LNCAP (cell line): ENCODE measurements at regions not wholly inside any gene's neighbourhood (a gene's known extent, or its start where the extent isn't known, plus 50 kb on each side); places are given as distances from the start of the nearest gene placed in this dataset.

Experiments used
- CTCF ChIP-seq: fragments of 450-650 bp; IDR thresholded peaks from 2 replicates; pipeline ENCODE4 v1.5.1; 2017; ENCODE audit warnings: mild to moderate bottlenecking

- no peak for TF ChIP-seq CTCF
Observed at GRCh38 chr10:9766762-9767161, 1250.9 kb upstream of the CELF2 start.

DNA sequence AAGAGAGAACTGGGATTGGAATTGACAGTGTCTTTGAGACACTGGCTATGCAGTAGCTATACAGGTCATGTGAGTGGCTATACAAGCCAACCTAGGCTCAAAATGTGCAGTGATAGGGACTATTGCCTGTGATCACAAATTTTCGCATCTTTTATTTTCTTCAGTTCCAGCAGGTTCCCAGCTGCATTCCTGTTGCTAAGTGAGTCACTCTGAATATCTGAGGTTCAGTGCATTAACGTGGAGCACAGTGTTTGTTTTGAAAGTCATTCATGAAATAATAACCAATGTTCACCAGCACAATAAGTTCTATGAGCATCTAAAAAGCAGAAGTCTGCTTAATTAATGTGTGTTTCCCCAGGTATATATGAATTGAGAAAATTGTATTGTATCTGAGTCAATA is 1236.0 kb upstream of the CELF2 start:
- no peak for TF ChIP-seq CTCF

DNA sequence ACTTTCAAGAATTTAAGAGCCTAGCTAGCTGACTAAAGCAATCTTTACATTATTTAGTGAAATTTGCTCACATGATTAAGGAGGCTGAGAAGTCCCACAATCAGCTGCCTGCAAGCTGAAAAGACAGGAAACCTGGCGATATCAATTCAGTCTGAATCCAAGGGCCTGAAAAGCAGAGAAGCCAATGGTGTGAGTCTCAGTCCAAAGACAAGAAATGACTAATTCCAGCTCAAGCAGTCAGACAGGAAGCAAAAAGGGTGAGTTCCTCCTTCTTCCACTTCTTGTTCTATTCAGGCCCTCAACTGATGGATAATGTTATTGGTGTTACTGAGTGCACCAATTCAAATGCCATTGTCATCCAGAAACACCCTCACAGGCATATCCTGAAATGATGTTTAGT is 1231.6 kb upstream of the CELF2 start:
- no peak for TF ChIP-seq CTCF

GRCh38 chr10:9786576-9786975 is 1231.1 kb upstream of the CELF2 start:
- TF ChIP-seq CTCF = no peak

DNA sequence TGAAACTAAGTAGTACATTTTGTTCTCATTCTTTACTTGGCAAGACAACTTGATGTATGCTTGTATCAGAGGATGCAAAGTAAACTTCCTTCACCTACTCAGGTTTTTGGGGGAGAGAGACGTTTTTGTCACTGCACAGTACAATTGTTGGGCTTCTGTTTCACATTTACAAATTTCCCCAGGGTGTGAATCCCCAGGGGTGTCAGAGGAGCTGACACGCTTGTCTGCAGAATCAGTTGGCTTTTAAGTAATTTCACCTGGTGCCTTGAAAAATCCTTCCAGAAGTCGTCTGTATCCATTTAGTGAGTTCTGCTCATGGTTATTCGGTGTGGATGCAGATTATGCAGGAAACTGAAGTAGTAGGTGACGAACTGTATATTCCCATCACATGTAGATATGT is 1227.7 kb upstream of the CELF2 start:
- TF ChIP-seq CTCF = no peak

DNA sequence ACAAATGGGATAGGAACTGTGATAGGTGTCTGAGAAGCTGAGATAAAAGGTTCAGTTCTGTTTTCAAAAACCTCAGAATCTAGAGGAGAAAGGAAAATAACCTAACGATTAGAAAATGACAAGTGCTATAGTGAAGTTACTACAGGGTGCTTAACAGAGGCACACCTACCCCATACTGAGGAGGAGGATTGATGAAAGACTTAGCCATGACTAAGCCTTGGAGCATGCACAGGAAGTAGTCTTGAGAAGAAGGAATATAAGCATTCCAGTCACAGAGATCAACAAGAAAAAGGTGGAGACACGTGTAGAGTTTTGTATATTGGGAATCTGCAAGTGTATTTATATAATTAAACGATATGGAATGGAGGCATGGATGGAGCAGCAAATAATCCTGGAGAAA is 1225.5 kb upstream of the CELF2 start:
- no peak for TF ChIP-seq CTCF

DNA sequence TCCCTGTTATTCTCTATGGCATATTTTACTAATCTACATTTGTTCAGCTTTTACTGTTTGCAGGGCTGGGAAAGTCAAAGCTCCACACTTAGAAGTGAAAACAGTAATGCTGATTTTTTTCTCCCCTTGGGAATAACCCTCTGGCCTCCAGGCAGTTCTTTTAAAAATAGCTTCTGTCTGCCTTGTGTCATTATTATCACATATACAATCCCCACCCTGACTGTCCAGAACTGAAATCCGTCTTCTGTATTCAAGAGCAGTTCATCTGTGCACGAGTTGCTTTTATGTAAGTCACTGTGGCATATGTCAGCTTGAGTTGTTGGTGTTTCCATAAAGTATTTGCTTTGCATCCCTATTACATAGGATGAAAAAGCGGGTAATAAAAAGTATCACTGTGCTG is 1221.1 kb upstream of the CELF2 start:
- no peak for TF ChIP-seq CTCF

DNA sequence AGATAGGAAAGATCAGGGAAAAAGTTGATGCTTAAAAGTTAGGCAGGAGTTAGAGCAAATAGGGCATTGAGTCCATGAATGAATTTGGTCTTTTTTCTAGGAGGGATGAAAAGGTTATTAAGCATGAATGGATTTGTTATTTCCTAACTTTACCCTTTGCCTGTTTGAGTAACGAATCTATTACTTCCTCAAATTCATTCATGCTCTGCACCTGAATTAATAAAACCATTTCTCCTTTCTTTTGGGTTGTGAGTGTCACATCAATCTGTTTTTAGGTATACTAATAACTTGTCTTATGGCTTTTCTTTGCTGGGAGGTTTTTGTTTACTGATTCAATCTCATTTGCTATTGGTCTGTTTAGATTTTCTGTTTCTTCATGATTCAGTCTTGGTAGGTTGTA is 1217.7 kb upstream of the CELF2 start:
- TF ChIP-seq CTCF = no peak
